ENCODE measurements at regions not wholly inside any gene's neighbourhood (a gene's known extent, or its start where the extent isn't known, plus 50 kb on each side); places are given as distances from the start of the nearest gene placed in this dataset.

DNA sequence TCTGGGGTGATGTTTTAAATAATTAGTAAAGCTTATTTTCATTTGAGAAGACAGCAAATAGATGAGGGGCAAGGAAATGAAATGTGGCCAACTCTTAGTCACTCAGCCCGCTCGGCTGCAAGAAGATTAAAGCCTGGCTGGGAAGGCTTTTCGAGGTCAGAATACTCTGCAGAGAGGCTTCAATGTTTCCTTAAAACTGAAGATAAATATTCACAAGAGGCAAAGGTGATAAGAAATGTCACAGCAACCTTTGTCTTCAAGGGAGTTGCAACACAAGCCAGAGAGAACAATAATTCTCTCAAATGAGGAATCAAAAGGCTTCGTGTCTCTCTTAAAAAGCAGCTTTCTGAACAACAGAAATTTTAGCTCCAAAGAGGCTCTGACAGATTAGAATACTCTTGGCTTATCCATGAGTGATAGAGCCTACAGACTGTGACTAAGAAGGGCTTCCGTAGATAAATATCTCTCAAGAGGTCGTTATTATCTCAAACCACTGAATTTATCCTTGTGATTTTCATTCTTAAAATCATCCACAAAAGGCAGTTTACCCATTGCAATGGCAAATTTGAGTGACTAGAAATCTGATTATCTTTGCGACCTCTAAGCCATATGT lies 92.5 kb downstream of the KLF6 start:
- TF ChIP-seq, protein P1, sequence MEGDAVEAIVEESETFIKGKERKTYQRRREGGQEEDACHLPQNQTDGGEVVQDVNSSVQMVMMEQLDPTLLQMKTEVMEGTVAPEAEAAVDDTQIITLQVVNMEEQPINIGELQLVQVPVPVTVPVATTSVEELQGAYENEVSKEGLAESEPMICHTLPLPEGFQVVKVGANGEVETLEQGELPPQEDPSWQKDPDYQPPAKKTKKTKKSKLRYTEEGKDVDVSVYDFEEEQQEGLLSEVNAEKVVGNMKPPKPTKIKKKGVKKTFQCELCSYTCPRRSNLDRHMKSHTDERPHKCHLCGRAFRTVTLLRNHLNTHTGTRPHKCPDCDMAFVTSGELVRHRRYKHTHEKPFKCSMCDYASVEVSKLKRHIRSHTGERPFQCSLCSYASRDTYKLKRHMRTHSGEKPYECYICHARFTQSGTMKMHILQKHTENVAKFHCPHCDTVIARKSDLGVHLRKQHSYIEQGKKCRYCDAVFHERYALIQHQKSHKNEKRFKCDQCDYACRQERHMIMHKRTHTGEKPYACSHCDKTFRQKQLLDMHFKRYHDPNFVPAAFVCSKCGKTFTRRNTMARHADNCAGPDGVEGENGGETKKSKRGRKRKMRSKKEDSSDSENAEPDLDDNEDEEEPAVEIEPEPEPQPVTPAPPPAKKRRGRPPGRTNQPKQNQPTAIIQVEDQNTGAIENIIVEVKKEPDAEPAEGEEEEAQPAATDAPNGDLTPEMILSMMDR (IDR thresholded peaks at IDR 0.05; ENCODE audit: low read depth, low read length), result no peak
- TF ChIP-seq POLR2A (IDR thresholded peaks at IDR 0.05; ENCODE audit: extremely low read depth, insufficient read length) (no peak), MYC (IDR thresholded peaks at IDR 0.05; ENCODE audit: low read depth, low read length) (no peak)
